HFFc6 (cell line): ENCODE measurements at regions not wholly inside any gene's neighbourhood (a gene's known extent, or its start where the extent isn't known, plus 50 kb on each side); places are given as distances from the start of the nearest gene placed in this dataset.
A peak's percentile ranks its signal among the peaks of the same experiment; 100 is the strongest.
"Not testable (repeated sequence)": the region's sequence is repeated elsewhere in the genome, so short reads cannot be mapped to it uniquely, and the experiment has no call there.

ENCODE experiments used
- DNase-seq: peaks from one replicate; pipeline ENCODE4 v3.0.0-alpha.2; 2018
- H3K27ac Mint-ChIP-seq: 2 replicates; pipeline ENCODE4 v1.8.0; 2020; ENCODE audit warnings: mild to moderate bottlenecking, mixed read lengths
- H3K27me3 Mint-ChIP-seq: 2 replicates; pipeline ENCODE4 v1.8.0; 2021; ENCODE audit warnings: mild to moderate bottlenecking, moderate library complexity, mixed read lengths; ENCODE audit not compliant: insufficient read depth
- H3K36me3 Mint-ChIP-seq: 2 replicates; pipeline ENCODE4 v1.8.0; 2021; ENCODE audit warnings: low read depth, mixed read lengths
- H3K4me1 Mint-ChIP-seq: 2 replicates; pipeline ENCODE4 v1.8.0; 2020; ENCODE audit warnings: low read depth, mixed read lengths
- H3K4me3 Mint-ChIP-seq: 2 replicates; pipeline ENCODE4 v1.8.0; 2020; ENCODE audit warnings: mild to moderate bottlenecking, moderate library complexity, mixed read lengths
- H3K9me3 Mint-ChIP-seq: 2 replicates; pipeline ENCODE4 v1.8.0; 2020; ENCODE audit warnings: mild to moderate bottlenecking, mixed read lengths
- TF ChIP-seq, protein P1 (sequence below): fragments of 200-600 bp; sonication (generic); IDR thresholded peaks from 2 replicates; pipeline ENCODE4 v1.5.0; 2021; ENCODE audit warnings: antibody characterized with exemption, mild to moderate bottlenecking

GRCh38 chr19:29042450-29042849 is 170.5 kb downstream of the UQCRFS1 start:
- Mint-ChIP-seq H3K4me1 (no peaks in the 10 kb centered on the region; the same call in 1 of the 2 replicates), H3K36me3 (peaks cover 6% of the 10 kb centered on the region; the same call in 1 of the 2 replicates), H3K9me3 (peaks cover 8% of the 10 kb centered on the region), H3K27ac (no peak overlapping the region), H3K4me3 (no peak overlapping the region), H3K27me3 (peaks cover 14% of the 10 kb centered on the region)
- TF ChIP-seq, protein P1, sequence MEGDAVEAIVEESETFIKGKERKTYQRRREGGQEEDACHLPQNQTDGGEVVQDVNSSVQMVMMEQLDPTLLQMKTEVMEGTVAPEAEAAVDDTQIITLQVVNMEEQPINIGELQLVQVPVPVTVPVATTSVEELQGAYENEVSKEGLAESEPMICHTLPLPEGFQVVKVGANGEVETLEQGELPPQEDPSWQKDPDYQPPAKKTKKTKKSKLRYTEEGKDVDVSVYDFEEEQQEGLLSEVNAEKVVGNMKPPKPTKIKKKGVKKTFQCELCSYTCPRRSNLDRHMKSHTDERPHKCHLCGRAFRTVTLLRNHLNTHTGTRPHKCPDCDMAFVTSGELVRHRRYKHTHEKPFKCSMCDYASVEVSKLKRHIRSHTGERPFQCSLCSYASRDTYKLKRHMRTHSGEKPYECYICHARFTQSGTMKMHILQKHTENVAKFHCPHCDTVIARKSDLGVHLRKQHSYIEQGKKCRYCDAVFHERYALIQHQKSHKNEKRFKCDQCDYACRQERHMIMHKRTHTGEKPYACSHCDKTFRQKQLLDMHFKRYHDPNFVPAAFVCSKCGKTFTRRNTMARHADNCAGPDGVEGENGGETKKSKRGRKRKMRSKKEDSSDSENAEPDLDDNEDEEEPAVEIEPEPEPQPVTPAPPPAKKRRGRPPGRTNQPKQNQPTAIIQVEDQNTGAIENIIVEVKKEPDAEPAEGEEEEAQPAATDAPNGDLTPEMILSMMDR = no peak
- no peak for DNase-seq

- peak overlapping the region; percentile 31; the same call in 1 of the 2 replicates for H3K4me3 Mint-ChIP-seq
- H3K9me3 Mint-ChIP-seq = peaks cover 8% of the 10 kb centered on the region
- no peak overlapping the region; the same call in 1 of the 2 replicates for H3K27ac Mint-ChIP-seq
- DNase-seq = no peak
- H3K36me3 Mint-ChIP-seq = peaks cover 6% of the 10 kb centered on the region; the same call in 1 of the 2 replicates
- TF ChIP-seq, protein P1 = no peak
- H3K27me3 Mint-ChIP-seq = peaks cover 23% of the 10 kb centered on the region
- H3K4me1 Mint-ChIP-seq = no peaks in the 10 kb centered on the region; the same call in 1 of the 2 replicates
These were observed 172.0 kb downstream of the UQCRFS1 start for GRCh38 chr19:29040951-29041350.

DNA sequence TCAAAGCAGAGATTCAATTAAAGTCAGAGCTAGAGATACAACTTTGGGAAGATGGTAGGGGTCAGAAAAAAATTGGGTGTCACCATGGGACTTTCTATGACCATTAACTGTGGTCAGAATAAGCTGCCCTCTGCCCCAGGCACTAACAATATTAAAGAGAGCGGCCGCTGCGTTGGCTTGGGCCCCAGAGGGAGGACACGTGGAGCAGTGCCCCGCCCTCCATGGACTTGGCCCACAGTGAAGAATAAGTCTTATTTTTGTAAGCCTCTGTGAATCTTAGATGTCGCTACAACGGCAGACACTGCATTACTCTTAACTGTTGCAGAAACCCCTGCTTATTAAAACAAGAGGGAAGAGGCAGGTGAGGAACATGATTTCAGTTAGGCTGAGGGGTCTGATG is 172.7 kb downstream of the UQCRFS1 start:
- Mint-ChIP-seq H3K27ac (no peak overlapping the region), H3K4me1 (no peaks in the 10 kb centered on the region; the same call in 1 of the 2 replicates), H3K4me3 (no peak overlapping the region), H3K27me3 (peaks cover 24% of the 10 kb centered on the region), H3K36me3 (peaks cover 6% of the 10 kb centered on the region; the same call in 1 of the 2 replicates), H3K9me3 (peaks cover 8% of the 10 kb centered on the region)
- TF ChIP-seq, protein P1 = no peak
- no peak for DNase-seq

GRCh38 chr19:29039036-29039435 is 173.9 kb downstream of the UQCRFS1 start:
- not testable (repeated sequence) for H3K36me3 Mint-ChIP-seq, DNase-seq, H3K27ac Mint-ChIP-seq, H3K9me3 Mint-ChIP-seq, H3K4me1 Mint-ChIP-seq, H3K4me3 Mint-ChIP-seq
- H3K27me3 Mint-ChIP-seq = peaks cover 24% of the 10 kb centered on the region

GRCh38 chr19:29031216-29031615 is 181.7 kb downstream of the UQCRFS1 start:
- DNase-seq = no peak
- TF ChIP-seq, protein P1 = no peak
- H3K27me3 Mint-ChIP-seq = peaks cover 12% of the 10 kb centered on the region
- H3K4me1 Mint-ChIP-seq = no peaks in the 10 kb centered on the region
- no peaks in the 10 kb centered on the region for H3K9me3 Mint-ChIP-seq
- H3K4me3 Mint-ChIP-seq = no peak overlapping the region
- H3K36me3 Mint-ChIP-seq = no peaks in the 10 kb centered on the region
- H3K27ac Mint-ChIP-seq = no peak overlapping the region

- no peaks in the 10 kb centered on the region for H3K9me3 Mint-ChIP-seq
- no peaks in the 10 kb centered on the region for H3K36me3 Mint-ChIP-seq
- no peak overlapping the region for H3K4me3 Mint-ChIP-seq
- H3K27me3 Mint-ChIP-seq = peaks cover 17% of the 10 kb centered on the region; the same call in 1 of the 2 replicates
- TF ChIP-seq, protein P1 = no peak
- DNase-seq = no peak
- no peak overlapping the region for H3K27ac Mint-ChIP-seq
- H3K4me1 Mint-ChIP-seq = no peaks in the 10 kb centered on the region
These were observed 183.5 kb downstream of the UQCRFS1 start for GRCh38 chr19:29029268-29029958.
